HUES6 (cell line): ENCODE measurements at regions not wholly inside any gene's neighbourhood (a gene's known extent, or its start where the extent isn't known, plus 50 kb on each side); places are given as distances from the start of the nearest gene placed in this dataset.

Experiments used
- H3K27ac ChIP-seq: 2 replicates; pipeline ENCODE4 v1.7.0; 2013; ENCODE audit warnings: low read depth, mild to moderate bottlenecking, low read length, inconsistent platforms
- H3K27me3 ChIP-seq: 2 replicates; pipeline ENCODE4 v1.6.1; 2013; ENCODE audit warnings: low read length; ENCODE audit not compliant: control insufficient read depth, insufficient read depth
- H3K36me3 ChIP-seq: 2 replicates; pipeline ENCODE4 v1.6.1; 2013; ENCODE audit warnings: low read length; ENCODE audit not compliant: control insufficient read depth, insufficient read depth
- H3K4me1 ChIP-seq: 2 replicates; pipeline ENCODE4 v1.6.1; 2013; ENCODE audit warnings: low read length; ENCODE audit not compliant: control insufficient read depth, insufficient read depth
- H3K4me3 ChIP-seq: 2 replicates; pipeline ENCODE4 v1.5.1; 2013; ENCODE audit warnings: low read depth, low read length
- H3K9ac ChIP-seq: one replicate; pipeline ENCODE4 v1.6.1; 2013; ENCODE audit warnings: mild to moderate bottlenecking, low read length
- H3K9me3 ChIP-seq: 2 replicates; pipeline ENCODE4 v1.6.1; 2013; ENCODE audit warnings: low read depth, low read length; ENCODE audit not compliant: control insufficient read depth, insufficient read depth

- Histone ChIP-seq H3K27ac (no peak overlapping the region), H3K4me3 (no peak overlapping the region), H3K9ac (no peak overlapping the region), H3K36me3 (no peaks in the 10 kb centered on the region), H3K27me3 (no peaks in the 10 kb centered on the region), H3K4me1 (no peaks in the 10 kb centered on the region), H3K9me3 (no peaks in the 10 kb centered on the region)
Measured at GRCh38 chr3:159168788-159169187, 366.9 kb downstream of the MFSD1 start.

GRCh38 chr3:159169828-159170227 lies 368.0 kb downstream of the MFSD1 start:
- H3K9ac ChIP-seq, result no peak overlapping the region
- no peaks in the 10 kb centered on the region for H3K27me3 ChIP-seq
- H3K4me3 ChIP-seq, result no peak overlapping the region
- H3K36me3 ChIP-seq, result no peaks in the 10 kb centered on the region
- H3K27ac ChIP-seq, result no peak overlapping the region
- no peaks in the 10 kb centered on the region for H3K4me1 ChIP-seq
- no peaks in the 10 kb centered on the region for H3K9me3 ChIP-seq

GRCh38 chr3:159170436-159171003 lies 368.7 kb downstream of the MFSD1 start:
- Histone ChIP-seq H3K27me3 (no peaks in the 10 kb centered on the region), H3K9ac (no peak overlapping the region), H3K36me3 (no peaks in the 10 kb centered on the region), H3K4me1 (no peaks in the 10 kb centered on the region), H3K27ac (no peak overlapping the region), H3K4me3 (no peak overlapping the region), H3K9me3 (no peaks in the 10 kb centered on the region)

GRCh38 chr3:159171333-159171732 lies 369.5 kb downstream of the MFSD1 start:
- Histone ChIP-seq H3K9ac (no peak overlapping the region), H3K27me3 (no peaks in the 10 kb centered on the region), H3K27ac (no peak overlapping the region), H3K36me3 (no peaks in the 10 kb centered on the region), H3K9me3 (no peaks in the 10 kb centered on the region), H3K4me3 (no peak overlapping the region), H3K4me1 (no peaks in the 10 kb centered on the region)

GRCh38 chr3:159172473-159172872 lies 370.6 kb downstream of the MFSD1 start:
- Histone ChIP-seq H3K27ac (no peak overlapping the region), H3K4me1 (no peaks in the 10 kb centered on the region), H3K9ac (no peak overlapping the region), H3K9me3 (no peaks in the 10 kb centered on the region), H3K36me3 (no peaks in the 10 kb centered on the region), H3K27me3 (no peaks in the 10 kb centered on the region), H3K4me3 (no peak overlapping the region)

- H3K27ac ChIP-seq, result no peak overlapping the region
- no peak overlapping the region for H3K9ac ChIP-seq
- no peaks in the 10 kb centered on the region for H3K9me3 ChIP-seq
- H3K36me3 ChIP-seq, result no peaks in the 10 kb centered on the region
- no peaks in the 10 kb centered on the region for H3K27me3 ChIP-seq
- H3K4me1 ChIP-seq, result no peaks in the 10 kb centered on the region
- H3K4me3 ChIP-seq, result no peak overlapping the region
Measured at GRCh38 chr3:159174715-159175692, 373.1 kb downstream of the MFSD1 start.

- Histone ChIP-seq H3K27me3 (no peaks in the 10 kb centered on the region), H3K4me1 (no peaks in the 10 kb centered on the region), H3K36me3 (no peaks in the 10 kb centered on the region), H3K9me3 (no peaks in the 10 kb centered on the region), H3K9ac (no peak overlapping the region), H3K27ac (no peak overlapping the region), H3K4me3 (no peak overlapping the region)
Measured at GRCh38 chr3:159178209-159178897, 376.5 kb downstream of the MFSD1 start.

GRCh38 chr3:159182961-159183360 lies 381.1 kb downstream of the MFSD1 start:
- H3K27me3 ChIP-seq, result no peaks in the 10 kb centered on the region
- no peaks in the 10 kb centered on the region for H3K9me3 ChIP-seq
- H3K27ac ChIP-seq, result no peak overlapping the region
- no peak overlapping the region for H3K4me3 ChIP-seq
- H3K4me1 ChIP-seq, result no peaks in the 10 kb centered on the region
- H3K36me3 ChIP-seq, result no peaks in the 10 kb centered on the region
- H3K9ac ChIP-seq, result no peak overlapping the region

GRCh38 chr3:159185443-159186050 lies 383.7 kb downstream of the MFSD1 start:
- H3K4me3 ChIP-seq, result no peak overlapping the region
- H3K4me1 ChIP-seq, result no peaks in the 10 kb centered on the region
- H3K27ac ChIP-seq, result no peak overlapping the region
- H3K9ac ChIP-seq, result no peak overlapping the region
- no peaks in the 10 kb centered on the region for H3K9me3 ChIP-seq
- H3K36me3 ChIP-seq, result no peaks in the 10 kb centered on the region
- no peaks in the 10 kb centered on the region for H3K27me3 ChIP-seq

- no peaks in the 10 kb centered on the region for H3K4me1 ChIP-seq
Measured at GRCh38 chr3:159186581-159186980, 384.7 kb downstream of the MFSD1 start.

More at GRCh38 chr3:159186581-159186980, 384.7 kb downstream of the MFSD1 start:
- Histone ChIP-seq H3K9me3 (no peaks in the 10 kb centered on the region), H3K9ac (no peak overlapping the region), H3K4me3 (no peak overlapping the region), H3K27me3 (no peaks in the 10 kb centered on the region), H3K27ac (no peak overlapping the region), H3K36me3 (no peaks in the 10 kb centered on the region)
